ENCODE measurements at regions not wholly inside any gene's neighbourhood (a gene's known extent, or its start where the extent isn't known, plus 50 kb on each side); places are given as distances from the start of the nearest gene placed in this dataset.

DNA sequence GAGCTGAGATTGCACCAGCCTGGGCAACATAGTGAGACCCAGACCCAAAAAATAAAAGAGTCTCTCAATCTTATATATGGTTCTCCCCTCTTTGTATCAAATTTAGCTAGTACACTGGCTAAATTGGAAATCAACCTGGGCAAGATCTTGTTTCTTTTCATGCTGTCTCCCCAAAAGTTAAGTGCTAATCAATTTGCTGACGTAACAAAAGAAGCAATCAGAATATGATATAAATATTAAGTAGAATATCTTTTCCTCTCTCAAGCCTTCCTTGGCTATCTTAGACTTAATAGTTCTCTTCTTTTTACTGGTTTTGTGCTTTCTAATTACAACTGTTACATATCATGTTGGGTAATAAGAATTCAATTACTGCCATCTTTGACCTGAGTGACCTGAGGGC is 258.9 kb downstream of the KCNRG start:
- TF ChIP-seq, protein P1, sequence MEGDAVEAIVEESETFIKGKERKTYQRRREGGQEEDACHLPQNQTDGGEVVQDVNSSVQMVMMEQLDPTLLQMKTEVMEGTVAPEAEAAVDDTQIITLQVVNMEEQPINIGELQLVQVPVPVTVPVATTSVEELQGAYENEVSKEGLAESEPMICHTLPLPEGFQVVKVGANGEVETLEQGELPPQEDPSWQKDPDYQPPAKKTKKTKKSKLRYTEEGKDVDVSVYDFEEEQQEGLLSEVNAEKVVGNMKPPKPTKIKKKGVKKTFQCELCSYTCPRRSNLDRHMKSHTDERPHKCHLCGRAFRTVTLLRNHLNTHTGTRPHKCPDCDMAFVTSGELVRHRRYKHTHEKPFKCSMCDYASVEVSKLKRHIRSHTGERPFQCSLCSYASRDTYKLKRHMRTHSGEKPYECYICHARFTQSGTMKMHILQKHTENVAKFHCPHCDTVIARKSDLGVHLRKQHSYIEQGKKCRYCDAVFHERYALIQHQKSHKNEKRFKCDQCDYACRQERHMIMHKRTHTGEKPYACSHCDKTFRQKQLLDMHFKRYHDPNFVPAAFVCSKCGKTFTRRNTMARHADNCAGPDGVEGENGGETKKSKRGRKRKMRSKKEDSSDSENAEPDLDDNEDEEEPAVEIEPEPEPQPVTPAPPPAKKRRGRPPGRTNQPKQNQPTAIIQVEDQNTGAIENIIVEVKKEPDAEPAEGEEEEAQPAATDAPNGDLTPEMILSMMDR (IDR thresholded peaks at IDR 0.05) = no peak
- TF ChIP-seq POLR2A (IDR thresholded peaks at IDR 0.05) (no peak), POLR2AphosphoS5 (IDR thresholded peaks at IDR 0.05; ENCODE audit: insufficient read depth in 1 of 2, low read depth in 1 of 2) (no peak)

All from vagina (tissue), 2 donors.